Glomerular visceral epithelial cell (primary cell): ENCODE measurements at regions not wholly inside any gene's neighbourhood (a gene's known extent, or its start where the extent isn't known, plus 50 kb on each side); places are given as distances from the start of the nearest gene placed in this dataset.

ENCODE experiments used
- DNase-seq: peaks from one replicate; pipeline ENCODE4 v3.0.0-alpha.2; 2016; ENCODE audit errors: extremely low spot score

DNA sequence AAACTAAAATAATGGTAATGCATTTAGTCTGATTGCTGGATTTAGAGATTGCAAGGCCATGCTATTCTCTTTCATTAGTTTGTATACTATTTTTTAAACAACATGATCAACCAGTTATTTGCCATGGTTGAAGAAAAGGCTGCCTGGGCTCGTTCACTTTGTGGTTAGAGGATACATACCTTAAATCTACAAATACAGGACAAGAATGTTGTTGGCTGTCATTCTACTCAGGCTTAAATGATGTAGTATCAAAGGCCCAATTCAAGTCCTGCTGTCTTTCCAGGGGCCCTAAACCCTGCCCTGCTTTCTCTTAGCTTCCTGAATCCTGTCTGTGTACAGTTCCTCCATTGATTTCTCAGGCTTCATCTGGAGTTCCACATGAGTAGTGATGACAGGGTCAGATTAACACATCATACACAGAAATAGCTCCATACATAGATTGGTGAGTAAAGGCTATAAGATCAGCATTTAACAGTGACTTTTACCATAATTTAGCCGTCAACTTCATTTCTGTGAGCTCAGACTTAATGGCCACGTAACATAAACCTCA lies 114.9 kb upstream of the GPRIN3 start:
- no peak for DNase-seq

DNA sequence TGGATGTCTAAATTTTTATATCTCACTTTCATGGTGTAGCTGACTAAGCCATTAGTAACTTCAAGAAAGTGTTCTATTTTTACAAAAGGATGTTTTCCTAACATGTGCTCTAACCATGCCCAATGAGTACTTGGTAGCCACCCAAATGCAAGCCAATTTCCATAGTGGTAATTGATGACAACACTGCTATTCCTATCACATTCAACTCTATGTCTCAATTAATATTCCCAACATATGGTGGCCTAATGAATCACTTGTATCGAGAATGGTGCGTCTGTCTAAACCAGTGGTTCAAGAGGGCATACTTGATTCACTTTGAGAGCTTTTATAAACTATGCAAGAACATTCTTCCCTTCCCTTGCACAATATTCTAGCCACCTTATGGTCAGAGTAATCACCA lies 112.9 kb upstream of the GPRIN3 start:
- DNase-seq = no peak

GRCh38 chr4:89419111-89419695 lies 111.6 kb upstream of the GPRIN3 start:
- no peak for DNase-seq

DNA sequence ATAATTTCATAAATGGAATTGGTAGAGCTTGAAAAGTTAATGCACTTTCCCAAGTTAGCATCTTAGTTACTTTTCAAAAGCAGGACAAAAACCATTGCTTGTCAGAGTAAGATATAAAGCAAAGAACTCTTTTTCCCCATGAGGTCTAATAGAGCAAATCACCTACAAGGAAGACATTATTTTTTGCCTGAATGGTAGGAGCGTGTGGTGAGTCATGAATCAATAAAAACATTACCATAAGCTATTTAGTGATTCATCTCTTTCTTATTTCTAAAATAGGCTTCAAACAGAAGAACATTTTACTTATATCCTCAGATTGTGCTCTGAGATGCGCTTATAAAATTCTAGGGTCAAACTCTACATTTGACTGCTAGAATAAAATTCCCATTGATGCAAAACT lies 109.4 kb upstream of the GPRIN3 start:
- no peak for DNase-seq

- DNase-seq = no peak
Measured at GRCh38 chr4:89413518-89413917, 105.9 kb upstream of the GPRIN3 start.

GRCh38 chr4:89411539-89412309 lies 104.1 kb upstream of the GPRIN3 start:
- peak; percentile 17 for DNase-seq

DNA sequence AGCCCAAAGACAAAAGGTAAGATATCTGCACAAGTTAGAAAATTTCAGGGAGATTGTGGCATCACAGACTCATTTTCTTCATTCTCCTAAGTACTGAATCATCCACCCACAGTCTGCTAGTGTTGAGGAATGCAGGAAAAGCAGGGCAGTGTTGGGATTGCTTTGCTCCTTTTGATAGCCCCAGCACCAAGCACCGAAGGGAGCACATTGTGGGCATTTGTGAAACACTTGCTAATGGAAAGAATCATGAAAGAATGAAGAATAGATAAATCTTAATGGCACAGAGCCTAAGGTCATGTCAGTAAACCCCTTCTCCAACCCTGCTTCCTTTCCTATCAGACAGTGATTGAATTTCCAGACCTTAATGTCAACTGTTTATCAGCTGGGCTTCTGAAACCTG lies 103.1 kb upstream of the GPRIN3 start:
- DNase-seq = peak; percentile 59

GRCh38 chr4:89404530-89404929 lies 96.9 kb upstream of the GPRIN3 start:
- DNase-seq = no peak

GRCh38 chr4:89403826-89404225 lies 96.2 kb upstream of the GPRIN3 start:
- DNase-seq = no peak

- no peak for DNase-seq
Measured at GRCh38 chr4:89400287-89401035, 92.9 kb upstream of the GPRIN3 start.

DNA sequence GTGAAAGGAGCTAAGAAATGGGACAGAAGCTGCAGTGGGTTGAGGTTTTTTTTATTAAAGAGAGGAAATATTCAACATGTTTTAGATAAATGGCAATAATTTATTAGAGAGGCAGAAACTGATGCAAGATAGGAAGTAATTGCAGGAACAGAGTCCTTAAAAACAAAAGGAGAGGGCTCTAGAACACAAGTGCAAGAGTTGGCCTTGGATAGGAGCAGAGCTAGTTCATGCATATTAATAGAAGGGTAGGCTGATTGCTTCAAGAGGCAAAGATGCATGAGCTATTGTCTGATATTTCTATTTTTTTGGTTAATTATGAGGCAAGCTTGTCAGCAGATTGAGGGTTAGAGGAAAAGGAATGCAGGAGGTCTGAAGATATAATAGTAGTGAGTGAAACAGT lies 91.0 kb upstream of the GPRIN3 start:
- DNase-seq = no peak

DNA sequence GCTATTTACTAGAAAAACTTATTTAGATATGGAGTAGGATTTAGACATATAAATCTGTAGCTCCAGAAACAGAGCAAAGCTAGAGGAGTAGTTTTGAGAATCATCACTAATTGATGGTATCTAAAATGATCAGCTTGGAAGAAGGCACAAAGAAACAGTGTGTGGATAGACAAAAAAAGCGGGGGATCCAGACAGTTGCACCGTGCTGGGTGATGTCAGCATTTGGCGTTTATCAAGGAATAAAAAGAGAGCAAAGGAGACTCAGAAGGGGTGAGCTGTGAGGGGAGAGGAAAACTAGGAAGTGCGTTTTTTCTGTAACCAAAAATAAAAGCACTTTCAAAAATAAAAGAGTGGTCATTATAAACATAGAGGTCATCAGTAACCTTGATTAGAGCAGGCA lies 90.5 kb upstream of the GPRIN3 start:
- DNase-seq = no peak

GRCh38 chr4:89397441-89397840 lies 89.8 kb upstream of the GPRIN3 start:
- DNase-seq = no peak

GRCh38 chr4:89382439-89382838 lies 74.8 kb upstream of the GPRIN3 start:
- no peak for DNase-seq

DNA sequence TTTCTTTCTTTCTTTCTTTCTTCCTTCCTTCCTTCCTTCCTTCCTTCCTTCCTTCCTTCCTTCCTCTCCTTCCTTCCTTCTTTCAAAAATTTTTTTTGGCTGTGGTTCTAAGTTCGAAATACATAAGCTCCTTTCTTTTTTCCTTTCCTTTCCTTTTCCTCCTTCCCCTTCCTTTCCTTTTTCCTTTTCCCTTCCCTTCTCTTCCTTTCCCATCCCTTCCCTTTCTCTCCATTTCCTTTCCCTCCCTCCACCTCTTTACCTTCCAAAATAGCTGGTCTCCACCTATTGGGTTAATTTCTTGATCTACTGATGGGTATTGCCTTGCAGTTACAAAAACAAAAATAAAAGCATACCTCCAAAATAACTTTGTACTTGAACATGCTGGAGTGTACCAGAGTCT lies 73.4 kb upstream of the GPRIN3 start:
- DNase-seq = no peak

DNA sequence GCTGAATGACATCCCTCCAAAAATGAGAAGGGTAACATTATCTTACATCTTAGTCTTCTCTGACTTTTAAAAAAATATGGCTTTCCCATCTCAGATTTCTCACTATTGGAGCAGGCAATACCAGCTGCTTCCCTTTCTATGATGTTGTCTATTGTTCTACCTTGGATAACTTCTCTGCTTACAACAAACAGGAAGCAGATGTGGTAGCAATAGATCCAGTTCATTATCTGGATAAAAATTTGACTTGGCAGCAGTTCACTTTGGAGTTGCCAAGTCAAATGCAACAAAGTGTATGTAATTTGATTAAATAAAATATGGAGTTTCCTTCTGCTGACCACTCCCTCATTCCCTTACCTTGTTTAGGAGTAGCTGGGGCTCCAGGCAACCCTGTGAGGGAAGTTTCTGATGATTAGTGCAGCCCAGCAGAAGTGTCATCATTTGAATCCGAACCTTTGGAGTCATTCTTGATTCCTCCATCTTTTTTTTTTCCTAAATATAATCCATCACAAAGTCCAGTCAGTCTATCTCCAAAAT lies 72.0 kb upstream of the GPRIN3 start:
- DNase-seq = no peak

GRCh38 chr4:89373394-89373793 lies 65.8 kb upstream of the GPRIN3 start:
- DNase-seq = no peak

DNA sequence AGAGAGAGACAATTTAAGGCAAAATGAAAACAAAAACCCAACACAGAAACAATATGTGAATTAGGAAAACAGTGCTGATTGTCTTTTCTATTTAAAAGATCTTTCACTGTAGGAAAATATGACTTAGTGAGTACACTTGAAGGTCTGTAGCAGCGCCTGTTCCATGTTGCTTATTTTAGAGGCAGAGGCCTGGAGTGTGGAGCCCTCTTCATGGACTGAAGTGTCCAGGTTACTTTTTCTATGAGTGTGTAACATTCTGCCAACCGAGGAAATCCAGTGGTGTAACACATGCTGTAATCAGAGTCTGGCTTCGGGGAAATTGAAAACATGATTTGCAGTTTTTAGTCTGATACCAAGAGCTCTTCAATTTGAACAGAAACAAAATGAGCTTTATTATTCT lies 64.0 kb upstream of the GPRIN3 start:
- DNase-seq = no peak

DNA sequence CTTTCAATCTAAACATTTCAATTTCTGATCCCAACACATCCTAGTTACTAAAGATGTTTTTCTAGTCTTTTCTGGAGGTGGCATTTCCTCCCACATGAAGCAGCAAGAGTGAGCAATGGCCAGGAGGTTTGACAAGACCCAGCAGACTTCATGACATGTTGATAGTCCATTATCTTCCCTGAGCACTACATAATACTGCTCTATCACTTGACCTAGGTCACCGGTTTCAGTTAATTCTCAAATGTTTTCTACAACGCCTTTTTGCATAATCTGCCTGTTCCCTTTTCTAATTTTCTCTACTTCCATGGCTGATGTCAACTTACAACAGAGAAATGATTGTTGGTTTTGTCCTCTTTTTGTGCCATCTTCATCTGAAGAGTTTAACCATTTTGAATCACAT lies 62.0 kb upstream of the GPRIN3 start:
- no peak for DNase-seq

GRCh38 chr4:89368861-89369260 lies 61.3 kb upstream of the GPRIN3 start:
- no peak for DNase-seq

- DNase-seq = no peak
Measured at GRCh38 chr4:89365776-89366175, 58.2 kb upstream of the GPRIN3 start.

DNA sequence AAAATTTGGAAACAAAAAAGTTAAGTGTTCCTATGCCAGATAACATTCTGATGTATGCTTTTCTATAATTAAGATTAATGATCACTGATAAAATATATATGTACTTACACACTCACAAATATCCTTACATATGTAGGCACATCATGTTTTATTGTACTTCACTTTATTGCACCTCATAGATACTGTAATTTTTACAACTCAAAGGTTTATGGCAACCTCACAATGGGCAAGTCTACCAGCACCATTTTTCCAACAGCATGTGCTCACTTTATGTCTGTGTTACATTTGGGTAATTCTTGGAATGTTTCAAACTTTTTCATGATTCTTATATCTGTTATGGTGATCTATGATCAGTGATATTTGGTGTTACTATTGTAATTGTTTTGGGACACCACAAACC lies 57.8 kb upstream of the GPRIN3 start:
- DNase-seq = no peak

DNA sequence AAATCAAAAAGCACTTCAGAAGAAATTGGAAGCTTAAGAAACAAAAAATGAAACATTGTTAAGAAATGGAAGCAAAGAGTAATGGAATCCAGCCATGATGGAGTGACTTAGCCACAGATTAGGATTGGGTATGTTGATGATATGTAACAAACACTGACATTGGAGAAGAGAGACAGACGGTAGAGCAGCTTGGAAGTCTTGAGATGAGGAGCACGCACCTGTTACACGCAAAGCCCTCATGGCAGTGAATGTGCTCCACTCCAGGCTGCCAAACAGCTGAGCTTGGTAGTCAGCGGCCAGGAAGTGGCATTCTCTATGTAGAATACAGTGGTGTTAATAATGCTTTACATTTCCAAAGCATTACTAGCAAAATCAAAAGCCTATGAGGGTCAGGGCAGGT lies 56.9 kb upstream of the GPRIN3 start:
- DNase-seq = no peak
